K562 (cell line): ENCODE measurements at regions not wholly inside any gene's neighbourhood (a gene's known extent, or its start where the extent isn't known, plus 50 kb on each side); places are given as distances from the start of the nearest gene placed in this dataset.

Experiments used
- ATAC-seq: fragments of 200-7000 bp; cut with Tn5 transposase; 3 replicates; pipeline ENCODE4 v1.9.1; 2020; ENCODE audit warnings: moderate library complexity
- BruUV-seq: library from RNA; stranded (reverse); fragments of 400-500 nt; replicated peaks from 2 replicates; lab custom pipeline; 2021; lab: Mats Ljungman, UMichigan
- CTCF ChIA-PET: fragments of 300-600 bp; formaldehyde crosslinking; extraction: SDS; loops from one replicate; lab custom pipeline; 2021; ENCODE audit warnings: low intra/inter-chr PET ratio; lab: Yijun Ruan, JAX
- POLR2A ChIA-PET: fragments of 300-600, 350-650 bp; sonication (Branson Sonifier 250); formaldehyde crosslinking; extraction: SDS; loops from one replicate; lab custom pipeline; 2021; ENCODE audit warnings: antibody characterized with exemption, inconsistent platforms; lab: Yijun Ruan, JAX
- DNase-seq, 4 experiments: peaks; one replicate each; pipeline versions ENCODE4 v3.0.0 to v3.0.0-alpha.2; 2011 to 2018; ENCODE audit warnings: low spot score in 3 of 4, mixed read lengths in 3 of 4; ENCODE audit errors: extremely low read depth in 1 of 4
- FAIRE-seq: peaks from 2 replicates; lab custom pipeline; 2011; peaks lifted over from hg19 to GRCh38; lab: Jason Lieb, UNC
- H2AFZ ChIP-seq: 2 replicates; pipeline ENCODE4 v1.6.0; 2011; ENCODE audit warnings: low read depth, low read length, control low read depth, inconsistent platforms
- H3K27ac ChIP-seq: fragments of 200-600 bp; 3 replicates; pipeline ENCODE4 v1.8.0; 2011; ENCODE audit warnings: low read depth, mild to moderate bottlenecking, control low read depth, inconsistent platforms, low read length, moderate library complexity, mixed read lengths; ENCODE audit errors: extremely low read depth
- H3K27me3 ChIP-seq, 2 experiments: fragments of 300-600 bp in 1 of 2; 2 replicates in 1 of 2; 3 replicates in 1 of 2; pipeline versions ENCODE4 v1.6.0 to v1.8.0; 2011; ENCODE audit warnings: inconsistent platforms in 2 of 2, low read length in 2 of 2, mild to moderate bottlenecking in 1 of 2, mixed read lengths in 1 of 2, moderate library complexity in 1 of 2; ENCODE audit not compliant: control insufficient read depth in 2 of 2, insufficient read depth in 2 of 2
- H3K36me3 ChIP-seq: fragments of 300-600 bp; 3 replicates; pipeline ENCODE4 v1.8.0; 2011; ENCODE audit warnings: mild to moderate bottlenecking, low read length, inconsistent platforms; ENCODE audit not compliant: control insufficient read depth, insufficient read depth
- H3K4me1 ChIP-seq, 2 experiments: fragments of 200-600 bp in 1 of 2; replicated peaks in 1 of 2; 2 replicates in 1 of 2; 3 replicates in 1 of 2; pipeline versions ENCODE4 v1.5.1 to v1.8.0; 2011; ENCODE audit warnings: inconsistent platforms in 2 of 2, low read length in 2 of 2, mild to moderate bottlenecking in 1 of 2, mixed read lengths in 1 of 2, moderate library complexity in 1 of 2; ENCODE audit not compliant: control insufficient read depth in 2 of 2, insufficient read depth in 2 of 2
- H3K4me2 ChIP-seq: 2 replicates; pipeline ENCODE4 v1.6.1; 2011; ENCODE audit warnings: low read length, control low read depth, inconsistent platforms, mixed read lengths; ENCODE audit not compliant: insufficient read depth
- H3K4me3 ChIP-seq: fragments of 200-600 bp; sonication (generic), shearing (Covaris generic); 2 replicates; pipeline ENCODE4 v1.5.1; 2016; ENCODE audit warnings: control low read depth, inconsistent platforms
- H3K79me2 ChIP-seq: fragments of 200-600 bp; 3 replicates; pipeline ENCODE4 v1.8.0; 2011; ENCODE audit warnings: low read length, inconsistent platforms; ENCODE audit not compliant: control insufficient read depth, insufficient read depth
- H3K9ac ChIP-seq, 2 experiments: 2 replicates each; pipeline versions ENCODE4 v1.6.0 to v1.6.1; 2011; ENCODE audit warnings: low read depth in 2 of 2, low read length in 2 of 2, control low read depth in 1 of 2, inconsistent platforms in 1 of 2, mild to moderate bottlenecking in 1 of 2, mixed read lengths in 1 of 2; ENCODE audit not compliant: insufficient read depth in 1 of 2
- H3K9me1 ChIP-seq: one replicate; pipeline ENCODE4 v1.6.0; 2011; ENCODE audit warnings: inconsistent platforms, mild to moderate bottlenecking, low read length, moderate library complexity; ENCODE audit not compliant: control insufficient read depth, insufficient read depth
- H3K9me3 ChIP-seq: replicated peaks from 2 replicates; pipeline ENCODE4 v1.5.1; 2011; ENCODE audit warnings: low read depth, low read length, inconsistent platforms; ENCODE audit not compliant: control insufficient read depth, insufficient read depth
- H4K20me1 ChIP-seq: replicated peaks from 2 replicates; pipeline ENCODE4 v1.6.1; 2011; ENCODE audit warnings: low read length, inconsistent platforms, mixed read lengths; ENCODE audit not compliant: control insufficient read depth, insufficient read depth
- DDX20 ChIP-seq: fragments of 450-650 bp; IDR thresholded peaks from 2 replicates; pipeline ENCODE4 v1.6.1; 2016; ENCODE audit warnings: missing genetic modification characterization, low read depth, mild to moderate bottlenecking, missing compliant biosample characterization, moderate library complexity
- E2F4 ChIP-seq: sonication (generic); formaldehyde crosslinking; IDR thresholded peaks from 2 replicates; pipeline ENCODE4 v1.8.0; 2022; ENCODE audit warnings: mild to moderate bottlenecking, low read depth, missing genetic modification reagents
- HSF4 ChIP-seq: fragments of 250-450 bp; sonication (Bioruptor Pico); IDR thresholded peaks from 2 replicates; pipeline ENCODE4 v2.1.2; 2022; ENCODE audit warnings: mild to moderate bottlenecking, moderate library complexity, borderline replicate concordance
- NELFE ChIP-seq: IDR thresholded peaks from 2 replicates; pipeline ENCODE4 v1.6.1; 2011; ENCODE audit warnings: mild to moderate bottlenecking; ENCODE audit not compliant: insufficient read depth, insufficient read length
- NFE2L1 ChIP-seq: fragments of 450-650 bp; IDR thresholded peaks from 2 replicates; pipeline ENCODE4 v1.6.1; 2016; ENCODE audit warnings: missing genetic modification characterization, low read depth, mild to moderate bottlenecking, missing compliant biosample characterization, moderate library complexity, borderline replicate concordance
- NR2C2 ChIP-seq, 2 experiments: fragments of 200-800 bp in 1 of 2; sonication (Bioruptor generic) in 1 of 2; sonication (generic) in 1 of 2; formaldehyde crosslinking in 1 of 2; IDR thresholded peaks; 2 replicates each; pipeline versions ENCODE4 v1.6.1 to v1.8.0; 2016 to 2022; ENCODE audit warnings: mild to moderate bottlenecking in 1 of 2, missing compliant biosample characterization in 1 of 2, missing genetic modification characterization in 1 of 2, missing genetic modification reagents in 1 of 2
- PHB ChIP-seq: fragments of 250-450 bp; sonication (Bioruptor Pico); IDR thresholded peaks from 2 replicates; pipeline ENCODE4 v1.5.0; 2021
- RERE ChIP-seq: sonication (generic); formaldehyde crosslinking; IDR thresholded peaks from 2 replicates; pipeline ENCODE4 v1.8.0; 2023; ENCODE audit warnings: missing genetic modification reagents, mild to moderate bottlenecking, borderline replicate concordance
- RHOXF2B ChIP-seq: fragments of 250-450 bp; sonication (Bioruptor Pico); conservative IDR thresholded peaks from 2 replicates; pipeline ENCODE4 v1.5.1; 2021
- U2AF1 ChIP-seq: fragments of 200-400 bp; formaldehyde crosslinking; optimal IDR thresholded peaks from 2 replicates; pipeline ENCODE3; 2017; ENCODE audit warnings: mild to moderate bottlenecking, low read depth, low read length, moderate library complexity
- ZKSCAN3 ChIP-seq: fragments of 250-450 bp; sonication (Bioruptor Pico); IDR thresholded peaks from 2 replicates; pipeline ENCODE4 v1.4.0; 2020
- ZNF695 ChIP-seq: fragments of 450-650 bp; formaldehyde crosslinking; IDR thresholded peaks from 2 replicates; pipeline ENCODE4 v1.4.0; 2020; ENCODE audit warnings: mild to moderate bottlenecking, moderate library complexity
- ZNF740 ChIP-seq, 3 experiments: fragments of 200-800 bp in 1 of 3; sonication (Bioruptor generic) in 1 of 3; sonication (generic) in 1 of 3; formaldehyde crosslinking in 1 of 3; IDR thresholded peaks; 2 replicates each; pipeline versions ENCODE4 v1.6.1 to v1.8.0; 2016 to 2022; ENCODE audit warnings: mild to moderate bottlenecking in 2 of 3, missing compliant biosample characterization in 2 of 3, missing genetic modification characterization in 2 of 3, missing genetic modification reagents in 1 of 3
- WGBS: fragments of 100-300 bp; shearing (Covaris generic); methylation state at CpG from one replicate; pipeline ENCODE4 v1.1.6; 2016; ENCODE audit warnings: low coverage, mixed read lengths; ENCODE audit not compliant: insufficient coverage; ENCODE audit errors: missing lambda C conversion rate; 5-methylcytosine and 5-hydroxymethylcytosine counted together
- in situ Hi-C: fragments of 300-500 bp; cut with MboI; formaldehyde crosslinking; loops from 4 replicates; pipeline ENCODE4 v1.15.0; 2018; ENCODE audit warnings: inconsistent platforms, mixed read lengths
- intact Hi-C: fragments of 100-400 bp; cut with micrococcal nuclease; formaldehyde crosslinking; loops from 2 replicates; pipeline ENCODE4 v1.14.2; 2022

- Histone ChIP-seq H2AFZ (no peak overlapping the region), H3K27me3 (no peaks in the 10 kb centered on the region), H3K9ac (no peak overlapping the region), H3K9me1 (no peaks in the 10 kb centered on the region), H3K79me2 (no peaks in the 10 kb centered on the region), H3K36me3 (no peaks in the 10 kb centered on the region), H4K20me1 (no peaks in the 10 kb centered on the region), H3K4me3 (no peak overlapping the region), H3K27ac (no peak overlapping the region), H3K4me2 (no peak overlapping the region), H3K9me3 (no peaks in the 10 kb centered on the region), H3K4me1 (no peaks in the 10 kb centered on the region)
- TF ChIP-seq NELFE (no peak), E2F4 (CRISPR knock-in tag) (no peak), RERE (CRISPR knock-in tag) (no peak), HSF4 (CRISPR knock-in tag) (no peak), U2AF1 (no peak), ZKSCAN3 (CRISPR knock-in tag) (no peak), RHOXF2B (no peak), NR2C2 (CRISPR knock-in tag; IDR thresholded peaks at IDR 0.05) (no peak), NR2C2 (tag; IDR thresholded peaks at IDR 0.05) (no peak), PHB (CRISPR knock-in tag) (no peak), NFE2L1 (tag) (no peak), DDX20 (no peak), ZNF695 (CRISPR knock-in tag) (no peak), ZNF740 (CRISPR knock-in tag; IDR thresholded peaks at IDR 0.05) (no peak), ZNF740 (tag; IDR thresholded peaks at IDR 0.05) (no peak)
- WGBS, result 0% methylated on average over 1 of the region's 1 CpG
- FAIRE-seq (no peak), DNase-seq (no peak), ATAC-seq (no peak)
- CTCF ChIA-PET, result no interaction called here
- intact Hi-C loops, result no loop called here
- in situ Hi-C loops, result no loop called here
- BruUV-seq, result no TSS peak
- POLR2A ChIA-PET, result no interaction called here
Observed at GRCh38 chr15:29567336-29567735, 254.9 kb downstream of the TJP1 start.
